Right lobe of liver (tissue), 6 donors: ENCODE measurements at regions not wholly inside any gene's neighbourhood (a gene's known extent, or its start where the extent isn't known, plus 50 kb on each side); places are given as distances from the start of the nearest gene placed in this dataset.

Source experiments
- ATAC-seq, 4 donors: fragments of 200-7000 bp; cut with Tn5 transposase; one replicate each; pipeline ENCODE4 v1.9.1; 2020; ENCODE audit warnings: mild to moderate bottlenecking in 4 of 4, moderate library complexity in 4 of 4
- DNase-seq, 3 donors: peaks; one replicate each; pipeline ENCODE4 v3.0.0-alpha.2; 2020
- H3K27ac ChIP-seq, 3 donors: fragments of 200-600 bp; one replicate each; pipeline ENCODE4 v1.8.0; 2022
- H3K27me3 ChIP-seq, 2 donors: fragments of 200-600 bp; one replicate each; pipeline ENCODE4 v1.8.0; 2022
- H3K36me3 ChIP-seq, 4 donors: fragments of 200-600 bp; sonication (generic) in 1 of 4; one replicate each; pipeline versions ENCODE4 v1.5.1 to v1.8.0; 2017 to 2022; ENCODE audit warnings: control low read depth in 1 of 4
- H3K4me1 ChIP-seq, 4 donors: fragments of 200-600 bp; sonication (generic) in 1 of 4; one replicate each; pipeline versions ENCODE4 v1.5.1 to v1.8.0; 2017 to 2022; ENCODE audit warnings: control low read depth in 1 of 4
- H3K4me3 ChIP-seq, 3 donors: fragments of 200-600 bp; one replicate each; pipeline ENCODE4 v1.8.0; 2022
- H3K9me3 ChIP-seq, 4 donors: fragments of 200-600 bp; sonication (generic) in 1 of 4; one replicate each; pipeline versions ENCODE4 v1.5.1 to v1.8.0; 2017 to 2022; ENCODE audit warnings: control low read depth in 1 of 4
- POLR2A ChIP-seq: fragments of 450-650 bp; IDR thresholded peaks from one replicate; pipeline ENCODE4 v1.6.1; 2017; ENCODE audit warnings: antibody characterized with exemption, mild to moderate bottlenecking
- WGBS: methylation state at CpG from one replicate; pipeline ENCODE4 v1.1.6; 2018; ENCODE audit warnings: low coverage, low lambda C conversion rate; ENCODE audit not compliant: insufficient coverage; ENCODE audit errors: missing lambda C conversion rate; 5-methylcytosine and 5-hydroxymethylcytosine counted together
- intact Hi-C, 2 donors: fragments of 100-400 bp; cut with DNase I; formaldehyde crosslinking; loops; one replicate each; pipeline versions ENCODE4 v1.11.2 to v1.14.1; 2022
- TF ChIP-seq, protein P1 (sequence below), 4 donors: fragments of 200-600 bp in 3 of 4; fragments of 450-650 bp in 1 of 4; IDR thresholded peaks; one replicate each; pipeline versions ENCODE4 v1.5.1 to v1.8.0; 2016 to 2022; ENCODE audit warnings: antibody characterized with exemption in 4 of 4, mild to moderate bottlenecking in 2 of 4
- donor health status: DM: no; HTN: yes; CAD: no.
- donor health status: DM: no; HTN: no; CAD: no.
- donor health status: DM: no; HTN: no; CAD: no.
- donor health status: DM: no; HTN: yes; CAD: no.
- donor health status: DM: no; HTN: yes; CAD: no.

DNA sequence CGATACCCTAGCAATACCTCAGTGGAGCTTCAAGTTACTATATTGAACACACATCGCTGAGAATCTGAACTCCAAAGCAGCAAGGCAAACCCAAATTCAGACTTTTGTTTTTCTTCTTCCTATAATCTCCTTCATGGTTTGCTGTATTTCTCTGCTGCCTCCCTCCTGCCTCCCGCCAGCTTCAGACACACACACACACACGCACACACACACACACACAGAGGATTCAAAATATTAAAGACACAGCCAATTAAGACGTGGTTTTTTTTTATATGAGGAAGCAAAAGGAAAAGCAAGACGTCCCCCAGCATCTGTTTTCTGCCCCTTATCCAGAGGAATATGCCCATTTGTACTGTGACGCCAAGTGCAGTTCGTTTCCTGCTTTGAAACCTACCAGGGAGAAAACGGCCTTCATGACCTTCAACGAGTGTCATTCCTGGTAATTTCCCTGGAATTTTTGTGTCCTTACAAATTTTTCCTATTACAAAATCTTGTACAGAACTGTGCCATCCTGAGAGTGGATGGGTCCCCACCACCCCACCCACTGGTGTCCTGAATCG lies 547.9 kb upstream of the ID2 start:
- Histone ChIP-seq H3K36me3 (no peaks in the 10 kb centered on the region), H3K27me3 (no peaks in the 10 kb centered on the region), H3K9me3 (no peaks in the 10 kb centered on the region), H3K4me1 (peaks cover 0 to 13% (median 5%) of the 10 kb centered on the region in 4 donors), H3K4me3 (no peak overlapping the region), H3K27ac (no peak overlapping the region)
- TF ChIP-seq POLR2A = no peak
- TF ChIP-seq, protein P1, sequence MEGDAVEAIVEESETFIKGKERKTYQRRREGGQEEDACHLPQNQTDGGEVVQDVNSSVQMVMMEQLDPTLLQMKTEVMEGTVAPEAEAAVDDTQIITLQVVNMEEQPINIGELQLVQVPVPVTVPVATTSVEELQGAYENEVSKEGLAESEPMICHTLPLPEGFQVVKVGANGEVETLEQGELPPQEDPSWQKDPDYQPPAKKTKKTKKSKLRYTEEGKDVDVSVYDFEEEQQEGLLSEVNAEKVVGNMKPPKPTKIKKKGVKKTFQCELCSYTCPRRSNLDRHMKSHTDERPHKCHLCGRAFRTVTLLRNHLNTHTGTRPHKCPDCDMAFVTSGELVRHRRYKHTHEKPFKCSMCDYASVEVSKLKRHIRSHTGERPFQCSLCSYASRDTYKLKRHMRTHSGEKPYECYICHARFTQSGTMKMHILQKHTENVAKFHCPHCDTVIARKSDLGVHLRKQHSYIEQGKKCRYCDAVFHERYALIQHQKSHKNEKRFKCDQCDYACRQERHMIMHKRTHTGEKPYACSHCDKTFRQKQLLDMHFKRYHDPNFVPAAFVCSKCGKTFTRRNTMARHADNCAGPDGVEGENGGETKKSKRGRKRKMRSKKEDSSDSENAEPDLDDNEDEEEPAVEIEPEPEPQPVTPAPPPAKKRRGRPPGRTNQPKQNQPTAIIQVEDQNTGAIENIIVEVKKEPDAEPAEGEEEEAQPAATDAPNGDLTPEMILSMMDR (IDR thresholded peaks at IDR 0.05) = no peak
- intact Hi-C loops = no loop called here
- no peak for ATAC-seq
- DNase-seq = no peak
- 66% methylated on average over 10 of the region's 11 CpGs for WGBS

DNA sequence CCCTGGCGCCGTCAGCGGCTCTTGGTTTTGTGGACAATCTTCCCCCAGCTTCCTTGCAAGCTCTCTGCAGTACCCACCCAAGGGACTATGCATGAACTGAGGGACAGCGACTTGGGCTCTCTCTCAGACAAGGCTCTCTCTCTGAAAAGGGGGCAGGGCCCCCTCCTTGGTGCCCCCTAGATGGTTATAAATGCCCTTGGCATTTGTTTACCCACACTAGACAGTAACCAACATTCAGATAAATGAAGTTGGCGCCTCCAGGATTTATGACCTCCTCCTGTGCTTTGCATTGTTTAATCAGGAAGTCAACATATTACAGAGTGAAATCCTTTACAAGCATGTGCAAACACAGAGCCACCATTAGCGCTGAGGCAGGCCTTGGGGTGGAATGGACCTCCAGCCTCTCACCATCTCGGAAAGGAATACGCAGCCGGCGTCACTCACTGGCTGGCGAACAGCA lies 547.4 kb upstream of the ID2 start:
- ATAC-seq = no peak
- intact Hi-C loops = no loop called here
- no peak overlapping the region for H3K27ac ChIP-seq
- H3K9me3 ChIP-seq = no peaks in the 10 kb centered on the region
- 83% methylated on average over 9 of the region's 11 CpGs for WGBS
- H3K4me1 ChIP-seq = peaks cover 0 to 13% (median 5%) of the 10 kb centered on the region in 4 donors
- no peaks in the 10 kb centered on the region for H3K36me3 ChIP-seq
- TF ChIP-seq, protein P1 (IDR thresholded peaks at IDR 0.05) = no peak
- TF ChIP-seq POLR2A = no peak
- H3K27me3 ChIP-seq = no peaks in the 10 kb centered on the region
- no peak for DNase-seq
- no peak overlapping the region for H3K4me3 ChIP-seq

DNA sequence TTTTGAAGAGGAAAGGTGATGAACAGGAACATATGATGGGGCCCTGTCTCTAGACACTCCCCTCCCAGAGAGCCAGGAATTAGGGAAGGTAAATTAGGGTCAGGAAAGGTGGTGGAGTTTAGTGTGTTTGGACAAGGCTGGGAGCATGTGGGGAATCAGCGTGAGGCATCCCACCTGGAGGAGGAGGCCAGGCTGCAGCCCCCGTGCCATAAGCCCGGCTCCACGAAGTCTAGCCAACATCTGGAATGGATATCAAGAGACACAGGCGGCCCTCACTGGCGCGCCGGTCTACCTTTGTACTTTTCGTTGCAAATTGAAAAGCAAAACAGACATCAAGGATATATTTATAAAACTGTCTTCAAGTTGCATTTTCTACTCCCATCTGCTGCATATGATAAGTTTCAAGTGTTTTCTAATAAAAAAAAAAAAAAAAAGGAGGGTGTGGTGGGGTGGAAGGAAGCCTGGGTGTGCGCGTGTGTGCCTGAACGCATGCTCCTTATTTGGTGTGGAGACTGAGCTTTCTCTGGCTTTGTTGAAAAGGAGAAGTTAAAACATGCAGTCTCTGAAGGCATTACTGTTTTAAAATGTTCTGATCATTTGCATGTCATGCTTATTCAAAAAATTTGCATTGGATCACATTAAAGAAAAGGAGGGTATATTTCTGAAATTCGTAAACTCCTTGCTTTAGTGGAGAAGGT lies 546.7 kb upstream of the ID2 start:
- DNase-seq = no peak
- no peak for TF ChIP-seq POLR2A
- TF ChIP-seq, protein P1 (IDR thresholded peaks at IDR 0.05) = no peak
- WGBS = 46% methylated on average over 11 of the region's 13 CpGs
- H3K4me1 ChIP-seq = peaks cover 0 to 18% (median 5%) of the 10 kb centered on the region in 4 donors
- no peak overlapping the region for H3K4me3 ChIP-seq
- no peak overlapping the region for H3K27ac ChIP-seq
- H3K9me3 ChIP-seq = no peaks in the 10 kb centered on the region
- intact Hi-C loops = no loop called here
- ATAC-seq = no peak
- H3K36me3 ChIP-seq = no peaks in the 10 kb centered on the region
- H3K27me3 ChIP-seq = no peaks in the 10 kb centered on the region

DNA sequence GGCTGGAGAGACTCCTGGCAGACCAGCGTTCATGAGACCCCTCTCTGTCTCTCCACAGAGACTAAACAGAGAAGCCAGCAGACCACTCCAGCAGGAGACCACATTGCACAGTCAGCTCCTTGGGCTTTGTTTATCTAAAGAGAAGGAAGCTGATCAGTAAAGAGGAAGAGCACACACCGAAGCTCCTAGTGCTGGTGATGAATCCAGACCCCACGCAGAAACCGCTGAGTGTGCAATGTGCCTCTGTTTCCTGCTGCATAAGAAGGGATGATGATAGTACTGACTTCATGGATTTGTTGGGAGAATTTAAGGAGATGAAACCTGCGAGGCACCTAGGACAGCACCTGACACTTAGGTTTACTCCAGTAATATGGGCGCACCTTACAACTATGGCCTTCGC lies 544.1 kb upstream of the ID2 start:
- DNase-seq = no peak
- Histone ChIP-seq H3K9me3 (no peaks in the 10 kb centered on the region), H3K4me3 (no peak overlapping the region), H3K4me1 (peaks cover 0 to 24% (median 5%) of the 10 kb centered on the region in 4 donors), H3K36me3 (no peaks in the 10 kb centered on the region), H3K27ac (peak overlapping the region; percentile 61 to 99 (median 99)), H3K27me3 (no peaks in the 10 kb centered on the region)
- TF ChIP-seq, protein P1 (IDR thresholded peaks at IDR 0.05) = no peak
- no peak for TF ChIP-seq POLR2A
- intact Hi-C loops = no loop called here
- ATAC-seq = no peak
- WGBS = 77% methylated on average over 5 of the region's 7 CpGs
